GM21825 (cell line): ENCODE measurements at regions not wholly inside any gene's neighbourhood (a gene's known extent, or its start where the extent isn't known, plus 50 kb on each side); places are given as distances from the start of the nearest gene placed in this dataset.

Experiments
- ATAC-seq: cut with Tn5 transposase; IDR thresholded peaks from one replicate; pipeline ENCODE4 v1.9.1; 2021; ENCODE audit warnings: mild to moderate bottlenecking, moderate library complexity; ENCODE audit not compliant: unreplicated experiment

DNA sequence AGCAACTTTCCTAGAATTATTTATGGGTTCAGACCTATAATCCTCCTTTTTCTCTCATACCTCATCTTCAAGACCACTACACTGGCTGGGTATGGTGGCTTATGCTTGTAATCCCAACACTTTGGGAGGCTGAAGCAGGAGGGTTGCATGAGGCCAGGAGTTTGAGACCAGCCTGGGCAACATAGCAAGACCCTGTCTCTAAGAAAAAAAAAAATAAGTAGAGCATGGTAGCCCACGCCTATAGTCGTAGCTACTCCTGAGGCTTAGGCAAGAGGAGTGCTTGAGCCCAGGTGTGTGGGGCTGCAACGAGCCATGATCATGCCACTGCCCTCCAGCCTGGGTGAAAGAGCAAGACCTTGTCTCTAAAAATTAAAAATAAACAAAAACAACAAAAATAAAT is 832.4 kb downstream of the PCDH18 start:
- no peak for ATAC-seq

- no peak for ATAC-seq
Measured at GRCh38 chr4:136691607-136692006, 840.7 kb downstream of the PCDH18 start.

DNA sequence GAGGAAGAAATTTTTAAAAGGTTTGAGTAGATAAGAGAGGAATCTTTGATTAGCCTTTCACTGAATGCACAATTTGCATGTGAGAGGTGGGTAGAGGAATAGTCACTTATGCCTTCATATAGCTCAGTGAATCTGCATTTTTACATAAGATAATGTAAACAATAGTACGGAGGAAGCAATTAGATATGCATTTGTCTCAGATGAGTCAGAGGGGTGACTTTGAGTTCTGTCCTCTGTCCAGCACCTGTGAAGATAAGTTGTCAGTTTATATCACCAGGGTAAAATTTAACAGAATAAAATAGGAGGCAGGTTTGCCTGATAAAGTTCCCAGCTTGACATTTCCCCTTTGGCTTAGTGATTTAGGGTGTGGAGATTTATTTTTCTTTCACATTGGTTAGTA is 841.9 kb downstream of the PCDH18 start:
- ATAC-seq: no peak

DNA sequence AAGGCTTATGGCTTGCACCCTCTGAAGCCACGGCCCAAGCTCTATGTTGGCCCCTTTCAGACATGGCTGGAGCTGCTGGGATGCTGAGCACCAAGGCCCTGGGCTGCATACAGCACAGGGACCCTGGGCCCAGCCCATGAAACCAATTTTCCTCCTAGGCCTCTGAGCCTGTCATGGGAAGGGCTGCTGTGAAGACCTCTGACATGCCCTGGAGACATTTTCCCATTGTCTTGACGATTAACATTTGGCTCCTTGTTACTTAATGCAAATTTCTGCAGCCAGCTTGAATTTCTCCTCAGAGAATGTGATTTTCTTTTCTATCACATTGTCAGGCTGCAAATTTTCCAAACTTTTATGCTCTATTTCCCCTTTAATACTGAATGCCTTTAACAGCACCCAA is 844.7 kb downstream of the PCDH18 start:
- ATAC-seq: no peak

GRCh38 chr4:136687118-136687517 is 845.2 kb downstream of the PCDH18 start:
- no peak for ATAC-seq

DNA sequence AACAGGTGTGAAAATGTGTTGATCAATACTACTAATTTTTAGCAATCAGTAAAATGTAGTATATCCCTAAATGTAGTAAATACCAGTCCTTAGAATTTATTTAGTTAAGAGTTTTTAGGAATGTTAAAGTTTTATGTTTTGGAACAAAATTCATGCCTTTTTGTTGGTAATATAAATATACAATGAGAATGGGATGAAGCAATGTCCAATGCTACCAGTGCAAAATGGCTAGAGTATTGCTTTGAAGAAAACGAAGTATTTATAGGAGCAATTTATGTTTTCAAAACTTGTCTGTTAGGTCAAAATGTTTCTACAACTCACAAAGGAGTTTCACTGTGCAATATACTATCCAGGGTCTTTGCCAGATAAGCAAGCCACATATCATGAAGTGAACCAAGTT is 851.5 kb downstream of the PCDH18 start:
- ATAC-seq: no peak

GRCh38 chr4:136680271-136680670 is 852.0 kb downstream of the PCDH18 start:
- no peak for ATAC-seq

DNA sequence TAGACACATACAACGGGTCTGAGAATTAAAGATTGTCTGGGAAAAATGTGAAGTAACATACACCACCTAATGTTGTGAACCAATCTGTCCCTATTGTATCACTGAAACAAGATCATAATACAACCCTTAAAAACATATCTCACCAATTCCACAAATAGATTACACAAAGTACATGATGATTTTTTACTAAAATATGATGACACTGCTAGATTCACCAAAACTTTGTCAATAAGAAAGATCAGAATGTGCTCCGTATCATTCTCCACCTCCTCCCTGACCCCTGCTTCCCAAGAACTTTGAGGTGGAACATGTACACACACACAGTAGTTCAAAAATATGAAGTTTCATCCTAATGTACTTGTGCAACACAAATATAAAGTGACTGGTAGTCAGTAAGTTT is 862.0 kb downstream of the PCDH18 start:
- no peak for ATAC-seq

DNA sequence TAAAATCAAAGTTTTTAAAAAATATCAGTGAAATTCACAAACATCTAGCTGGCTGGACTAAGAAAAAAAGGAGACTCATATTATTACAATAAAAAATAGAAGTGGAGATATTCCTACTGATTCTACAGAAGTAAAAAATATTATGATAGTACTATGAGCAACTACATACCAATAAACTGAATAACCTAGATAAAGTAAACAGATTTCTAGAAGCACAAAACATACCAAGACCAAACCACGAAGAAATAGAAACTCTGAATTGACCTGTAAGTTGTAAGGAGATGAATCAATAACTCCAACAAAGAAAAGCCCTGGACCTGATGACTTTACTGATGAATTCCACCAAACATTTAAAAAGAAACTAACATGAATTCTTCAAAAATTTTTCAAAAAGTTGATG is 867.3 kb downstream of the PCDH18 start:
- ATAC-seq: no peak

- no peak for ATAC-seq
Measured at GRCh38 chr4:136662539-136662938, 869.8 kb downstream of the PCDH18 start.

- ATAC-seq: no peak
Measured at GRCh38 chr4:136653640-136654406, 878.5 kb downstream of the PCDH18 start.

DNA sequence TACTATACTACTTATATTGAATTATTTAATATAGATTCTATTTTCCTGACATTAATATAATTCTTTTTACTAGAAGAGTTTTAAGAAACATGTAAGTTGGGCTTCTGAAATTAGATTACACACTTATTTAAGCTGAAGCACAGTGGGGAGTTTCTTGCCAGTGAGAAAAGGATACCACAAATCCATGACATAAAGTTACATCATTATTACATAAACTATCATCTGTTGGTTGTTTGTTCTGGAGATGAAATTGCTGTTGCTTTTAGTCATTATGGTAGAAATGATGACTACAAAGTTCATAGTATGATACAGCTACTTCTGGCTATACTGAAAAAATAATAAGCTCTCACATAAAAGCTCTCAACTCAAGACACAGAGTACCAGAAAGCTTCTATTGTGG is 880.4 kb downstream of the PCDH18 start:
- ATAC-seq: no peak

- ATAC-seq: no peak
Measured at GRCh38 chr4:136651278-136651667, 881.0 kb downstream of the PCDH18 start.

- ATAC-seq: no peak
Measured at GRCh38 chr4:136650541-136651277, 881.6 kb downstream of the PCDH18 start.

DNA sequence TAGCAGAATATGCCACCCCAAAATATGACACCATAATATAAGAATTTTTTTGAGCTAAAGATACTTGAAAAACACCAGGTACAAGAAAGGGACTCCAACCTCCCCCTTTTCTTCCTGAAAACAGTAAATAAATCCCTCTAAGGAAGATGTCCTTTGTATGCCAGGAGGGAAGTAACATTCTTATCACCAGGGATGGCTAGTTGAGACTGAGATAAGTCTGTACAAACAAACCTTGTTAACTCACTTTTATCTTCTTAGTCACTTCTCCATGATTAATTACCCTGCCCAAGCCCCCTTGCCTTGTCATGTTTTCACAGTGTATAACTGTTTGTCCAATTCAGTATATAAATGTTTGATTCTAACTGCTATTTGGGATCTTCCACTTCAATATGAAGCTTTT is 888.0 kb downstream of the PCDH18 start:
- ATAC-seq: no peak

- ATAC-seq: no peak
Measured at GRCh38 chr4:136643416-136643815, 888.9 kb downstream of the PCDH18 start.

- no peak for ATAC-seq
Measured at GRCh38 chr4:136637071-136637777, 895.1 kb downstream of the PCDH18 start.

DNA sequence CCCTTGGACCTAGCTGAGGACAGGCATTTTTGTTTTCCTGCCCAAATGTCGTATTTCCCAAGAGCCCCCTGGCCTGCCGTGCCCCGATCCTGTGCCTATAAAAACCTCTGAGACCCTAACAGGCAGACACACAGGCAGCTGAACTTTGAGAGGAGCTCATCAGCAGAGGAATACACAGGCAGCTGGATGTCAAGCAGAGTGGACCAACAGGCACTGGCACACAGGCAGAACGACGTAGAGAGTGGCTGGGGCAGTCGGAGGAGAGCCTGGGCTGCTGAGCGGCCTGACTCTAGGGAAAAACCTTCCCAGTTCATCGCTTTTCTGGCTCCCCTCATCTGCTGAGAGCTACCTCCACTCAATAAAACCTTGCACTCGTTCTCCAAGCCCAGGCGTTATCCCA is 896.1 kb downstream of the PCDH18 start:
- ATAC-seq: no peak

DNA sequence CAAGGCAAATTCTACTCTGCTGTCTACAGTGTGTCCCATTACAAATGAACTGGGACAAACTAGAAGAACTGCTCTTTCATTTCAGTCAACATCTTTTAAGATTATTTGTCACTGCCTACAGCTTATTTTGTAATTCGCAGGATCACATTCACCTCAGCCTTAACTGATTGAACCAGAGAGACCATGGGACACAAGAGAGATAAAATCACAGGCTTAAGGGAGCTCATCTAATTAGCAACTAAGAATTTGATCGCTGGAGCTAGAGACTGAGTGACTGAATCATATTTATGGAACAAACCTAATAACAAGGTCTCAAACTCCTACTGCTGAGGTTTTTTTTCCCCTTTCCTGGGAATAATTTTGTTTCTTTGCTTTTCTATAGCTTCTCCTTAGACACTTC is 898.2 kb downstream of the PCDH18 start:
- ATAC-seq: no peak

- ATAC-seq: no peak
Measured at GRCh38 chr4:136599890-136600289, 932.4 kb downstream of the PCDH18 start.

DNA sequence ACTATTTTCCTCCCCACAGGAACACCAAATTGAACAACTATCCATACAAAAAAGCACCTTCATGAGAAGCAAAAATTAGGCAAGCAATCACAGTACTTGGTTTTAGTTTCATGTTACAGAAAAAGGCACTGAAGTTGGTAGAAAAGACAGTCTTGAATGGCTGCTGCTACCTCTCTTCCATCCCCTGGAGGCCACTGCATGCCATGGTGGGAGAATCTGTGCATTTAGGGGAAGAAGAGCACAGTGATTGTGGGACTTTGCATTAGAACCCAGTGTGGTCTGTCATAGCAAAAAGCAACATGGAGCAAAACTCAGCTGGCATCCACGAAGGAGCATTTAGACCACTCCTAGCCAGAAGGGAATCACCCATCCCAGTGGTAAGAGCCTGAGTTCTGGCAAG is 941.9 kb downstream of the PCDH18 start:
- ATAC-seq: no peak

GRCh38 chr4:136583567-136583966 is 948.7 kb downstream of the PCDH18 start:
- no peak for ATAC-seq
